ENCODE measurements at regions not wholly inside any gene's neighbourhood (a gene's known extent, or its start where the extent isn't known, plus 50 kb on each side); places are given as distances from the start of the nearest gene placed in this dataset.

GRCh38 chr7:130896051-130896881, 162.3 kb upstream of the KLF14 start:
- DNase-seq (ENCODE audit: low read depth) = no peak

DNA sequence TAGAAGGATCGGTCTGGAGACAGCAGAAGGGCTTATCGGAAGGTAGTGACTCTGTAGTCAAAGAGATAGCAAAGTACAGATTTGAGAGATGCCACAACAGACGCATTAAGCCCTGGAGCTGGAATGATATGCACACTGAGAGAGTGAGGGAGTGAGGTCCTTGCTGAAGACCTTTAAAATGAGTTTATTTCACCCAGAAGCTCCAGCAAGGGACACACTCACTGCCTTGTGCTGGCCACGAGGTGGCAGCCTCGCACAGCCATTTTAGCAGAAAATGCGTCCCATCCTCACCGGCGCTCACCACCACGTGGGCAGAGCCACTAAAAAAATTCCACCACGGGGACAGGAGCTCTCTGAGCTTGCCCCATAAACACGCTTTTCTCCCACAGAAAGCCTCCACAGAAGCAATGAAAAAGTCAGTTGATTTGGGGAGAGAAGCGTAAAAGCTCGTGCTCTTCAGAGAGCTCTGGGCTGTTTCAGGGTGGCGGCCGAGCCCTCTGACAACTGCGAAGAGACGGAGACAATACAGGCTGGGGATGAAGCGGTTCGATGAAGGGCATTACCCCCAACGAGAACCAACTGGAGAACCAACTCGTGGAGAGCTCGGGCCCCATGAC, 163.0 kb upstream of the KLF14 start:
- peak; percentile 78 for DNase-seq (ENCODE audit: low read depth)

DNA sequence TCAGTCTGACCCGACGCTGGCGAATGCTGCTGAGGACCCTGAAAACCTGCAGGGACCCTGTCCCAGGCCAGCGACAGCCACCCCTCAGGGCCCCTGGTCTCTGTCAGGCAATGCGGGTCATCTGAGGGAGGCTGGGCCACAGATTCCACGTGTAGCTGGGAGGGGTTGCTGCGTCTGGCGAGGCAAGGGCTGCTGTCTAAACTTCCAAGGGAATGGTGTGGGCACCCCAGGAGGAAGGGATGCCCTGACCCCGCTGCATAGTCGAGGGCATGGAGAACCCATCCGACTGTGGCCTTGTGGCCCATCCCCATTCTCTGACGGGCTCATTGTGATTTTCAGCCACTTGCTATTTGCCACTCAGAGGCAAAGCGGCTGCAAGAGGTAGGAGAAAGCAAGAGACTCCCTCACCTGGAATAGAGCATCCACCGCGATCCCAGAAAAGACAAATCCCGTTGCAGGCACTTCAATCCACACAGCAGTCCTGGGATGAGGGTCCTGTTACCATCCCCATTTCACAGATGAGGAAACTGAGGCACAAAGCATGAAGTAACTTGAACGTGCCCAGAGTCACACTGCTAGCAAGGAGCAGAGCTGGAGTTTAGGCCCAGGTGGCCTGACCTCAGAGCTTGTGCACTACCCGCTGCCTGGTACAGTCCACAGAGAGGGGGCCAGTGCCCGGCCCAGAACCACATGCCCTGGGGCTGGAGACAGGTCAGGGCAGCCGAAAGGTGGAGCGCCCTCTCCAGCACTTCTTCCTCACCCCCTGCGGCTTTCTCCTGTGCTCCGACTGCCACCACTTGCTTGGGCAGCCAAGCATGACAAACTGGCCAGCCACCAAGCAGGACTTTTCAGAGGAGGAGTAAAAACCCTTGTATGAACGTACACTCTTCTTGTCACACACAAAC, 163.8 kb upstream of the KLF14 start:
- DNase-seq (ENCODE audit: low read depth) = peak; percentile 72

DNA sequence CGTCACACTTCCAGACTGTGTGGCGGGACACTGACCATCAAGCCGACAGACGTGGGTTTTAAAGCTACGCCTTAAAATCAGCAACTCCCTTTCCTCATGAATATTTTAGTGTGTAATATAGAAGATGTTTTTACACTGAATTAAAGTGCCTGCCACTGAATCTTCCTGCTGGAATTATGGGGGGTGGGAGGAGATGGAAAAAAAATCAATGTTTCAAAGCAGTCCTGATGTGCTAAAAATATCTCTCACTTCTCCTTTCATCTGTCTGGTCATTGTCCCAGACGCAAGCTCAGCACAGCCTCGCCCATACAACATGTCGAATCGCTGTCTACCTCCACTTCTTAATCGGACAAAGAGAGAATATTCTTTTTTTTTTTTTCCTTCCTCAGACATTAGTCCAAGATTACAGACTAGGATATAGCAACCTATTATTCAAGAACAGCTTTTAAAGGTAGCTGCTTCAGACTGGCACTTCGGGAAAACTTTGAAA, 165.1 kb upstream of the KLF14 start:
- peak; percentile 7 for DNase-seq (ENCODE audit: low read depth)

DNA sequence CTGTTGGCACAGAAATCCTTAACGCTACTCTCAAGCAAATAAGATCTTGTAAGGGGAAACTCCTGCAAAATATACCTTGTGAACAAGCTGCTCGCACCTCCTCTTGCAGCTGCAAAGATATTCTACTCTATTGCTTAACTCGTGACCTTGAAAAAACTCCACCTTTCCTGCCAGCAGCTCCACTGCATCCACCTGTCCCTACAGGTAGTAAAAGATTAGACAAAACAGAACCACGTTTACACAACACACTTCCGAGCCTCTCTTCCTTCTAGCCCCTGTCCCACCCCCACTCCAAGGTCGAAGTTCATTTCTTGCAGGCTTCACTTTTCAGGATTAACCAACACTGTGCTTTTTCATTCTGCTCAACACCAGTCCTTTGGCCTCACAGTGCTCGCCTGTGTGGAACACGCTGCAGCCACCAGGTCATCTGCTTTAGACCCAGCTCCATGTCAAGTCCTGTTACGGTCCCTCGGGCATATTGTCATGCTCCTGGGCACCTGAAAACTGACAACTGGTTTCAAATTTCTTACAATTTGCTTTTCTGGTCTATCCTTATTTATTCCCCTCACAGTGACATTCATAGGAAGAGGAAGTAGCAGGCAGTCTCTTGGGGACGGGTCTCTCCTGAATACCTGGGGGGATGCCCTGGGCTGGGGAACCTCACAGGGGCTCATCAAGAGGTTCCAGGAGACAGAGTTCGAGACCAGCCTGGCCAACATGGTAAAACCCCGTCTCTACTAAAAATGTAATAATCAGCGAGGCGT, 165.8 kb upstream of the KLF14 start:
- DNase-seq (ENCODE audit: low read depth) = no peak

DNA sequence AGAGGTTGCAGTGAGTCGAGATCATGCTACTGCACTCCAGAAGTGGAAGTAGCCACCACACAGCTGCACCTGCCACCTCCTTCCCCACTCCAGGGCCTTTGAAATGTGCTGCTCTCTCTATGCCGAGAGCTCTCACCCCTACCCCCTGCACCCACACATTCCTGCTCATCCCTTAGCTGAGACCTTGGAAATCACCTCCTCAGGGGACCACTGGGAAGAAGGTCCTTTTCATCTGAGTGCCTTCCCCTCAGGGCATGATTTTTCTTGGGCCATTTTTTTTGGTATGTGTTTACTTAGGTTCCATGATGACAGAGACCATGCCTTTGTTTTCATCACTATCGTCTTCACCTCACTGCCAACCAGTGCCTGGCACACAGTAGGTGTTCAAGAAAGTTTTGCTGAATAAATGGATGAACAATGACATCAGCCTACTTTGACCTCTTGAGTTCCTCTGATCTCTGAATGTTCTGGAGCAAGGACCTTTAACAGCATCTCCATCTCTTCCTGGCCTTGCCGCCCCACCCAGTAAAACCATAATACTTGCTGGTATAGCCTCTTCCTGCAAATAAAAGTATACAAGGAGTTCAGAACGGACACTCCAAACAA, 166.6 kb upstream of the KLF14 start:
- DNase-seq (ENCODE audit: low read depth) = no peak

DNA sequence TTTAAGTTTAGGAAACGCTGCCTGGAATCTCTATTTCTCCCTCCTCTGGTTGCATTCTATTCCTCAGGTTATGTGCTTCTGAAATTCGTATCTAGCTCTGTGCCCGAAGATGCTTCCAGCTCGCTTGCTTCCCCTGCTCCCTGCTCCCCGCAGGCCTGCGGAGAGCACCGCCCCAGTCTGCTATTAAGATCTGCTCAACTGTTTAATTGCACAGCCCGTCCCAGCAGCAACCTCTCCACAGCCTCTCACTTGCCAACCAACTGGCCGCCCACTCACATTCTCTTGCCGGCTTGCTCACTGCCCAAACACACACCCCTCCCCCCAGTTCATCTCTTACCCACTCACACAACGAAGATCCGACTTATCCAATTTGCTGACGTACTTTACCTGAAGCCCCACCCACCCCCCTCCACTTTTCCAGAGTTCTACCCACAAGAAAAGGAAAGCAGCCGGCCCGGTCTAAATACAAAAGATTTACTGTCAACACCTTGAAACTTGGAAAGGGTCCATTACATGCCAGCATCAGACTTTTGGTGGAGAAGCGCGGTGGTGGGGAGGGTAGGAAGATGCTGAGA, 167.3 kb upstream of the KLF14 start:
- peak; percentile 83 for DNase-seq (ENCODE audit: low read depth)

DNA sequence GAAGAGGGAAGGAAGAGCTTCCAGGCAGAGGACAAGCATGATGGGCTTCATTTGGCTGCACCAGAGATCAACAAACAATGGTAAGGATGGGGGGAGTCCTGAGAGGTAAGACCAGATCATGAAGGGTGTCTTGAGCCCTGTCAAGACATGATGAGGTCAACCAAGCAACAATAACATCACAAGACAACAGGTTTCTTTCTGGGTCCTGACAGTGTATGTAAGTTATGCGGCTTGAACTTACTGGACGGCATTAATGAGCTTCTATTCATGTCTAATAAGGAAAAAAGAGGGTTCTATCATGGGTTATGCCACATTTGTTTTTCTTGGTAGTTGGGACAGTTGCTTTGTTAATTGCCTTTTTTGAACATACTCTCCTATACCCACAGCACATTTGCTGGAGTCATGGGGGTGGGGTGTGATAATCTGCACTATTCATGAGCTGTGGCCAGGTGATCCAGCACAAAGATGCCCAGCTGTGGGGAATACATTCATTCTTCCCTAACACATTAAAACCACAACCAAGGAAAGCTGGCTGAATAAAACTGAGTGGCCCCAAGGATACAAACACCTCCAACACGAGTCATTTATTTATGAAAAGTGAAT, 168.8 kb upstream of the KLF14 start:
- peak; percentile 53 for DNase-seq (ENCODE audit: low read depth)

- peak; percentile 94 for DNase-seq (ENCODE audit: low read depth)
These were observed 169.5 kb upstream of the KLF14 start for GRCh38 chr7:130903358-130903974.

- DNase-seq (ENCODE audit: low read depth) = peak; percentile 99
These were observed 170.2 kb upstream of the KLF14 start for GRCh38 chr7:130904031-130904757.

GRCh38 chr7:130904792-130905191, 170.8 kb upstream of the KLF14 start:
- DNase-seq (ENCODE audit: low read depth) = peak; percentile 68

GRCh38 chr7:130906575-130906974, 172.6 kb upstream of the KLF14 start:
- peak; percentile 25 for DNase-seq (ENCODE audit: low read depth)

DNA sequence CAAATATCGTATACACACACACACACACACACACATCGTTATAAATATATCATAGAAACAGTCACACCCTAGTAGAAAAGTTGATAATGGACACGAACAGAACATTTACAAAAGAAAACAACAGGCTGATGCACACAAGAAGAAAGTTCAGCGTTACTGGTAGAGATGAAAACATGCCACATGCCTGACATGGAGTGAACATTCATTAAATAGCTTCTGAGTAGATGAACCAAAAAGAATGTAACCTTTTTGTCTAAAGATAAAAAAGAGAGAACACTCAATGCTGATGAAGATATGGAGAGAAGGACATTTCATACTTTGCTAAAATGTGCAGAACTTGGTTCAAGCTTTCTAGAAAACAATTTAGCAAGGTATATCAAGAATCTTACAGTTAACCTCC, 173.4 kb upstream of the KLF14 start:
- no peak for DNase-seq (ENCODE audit: low read depth)

DNA sequence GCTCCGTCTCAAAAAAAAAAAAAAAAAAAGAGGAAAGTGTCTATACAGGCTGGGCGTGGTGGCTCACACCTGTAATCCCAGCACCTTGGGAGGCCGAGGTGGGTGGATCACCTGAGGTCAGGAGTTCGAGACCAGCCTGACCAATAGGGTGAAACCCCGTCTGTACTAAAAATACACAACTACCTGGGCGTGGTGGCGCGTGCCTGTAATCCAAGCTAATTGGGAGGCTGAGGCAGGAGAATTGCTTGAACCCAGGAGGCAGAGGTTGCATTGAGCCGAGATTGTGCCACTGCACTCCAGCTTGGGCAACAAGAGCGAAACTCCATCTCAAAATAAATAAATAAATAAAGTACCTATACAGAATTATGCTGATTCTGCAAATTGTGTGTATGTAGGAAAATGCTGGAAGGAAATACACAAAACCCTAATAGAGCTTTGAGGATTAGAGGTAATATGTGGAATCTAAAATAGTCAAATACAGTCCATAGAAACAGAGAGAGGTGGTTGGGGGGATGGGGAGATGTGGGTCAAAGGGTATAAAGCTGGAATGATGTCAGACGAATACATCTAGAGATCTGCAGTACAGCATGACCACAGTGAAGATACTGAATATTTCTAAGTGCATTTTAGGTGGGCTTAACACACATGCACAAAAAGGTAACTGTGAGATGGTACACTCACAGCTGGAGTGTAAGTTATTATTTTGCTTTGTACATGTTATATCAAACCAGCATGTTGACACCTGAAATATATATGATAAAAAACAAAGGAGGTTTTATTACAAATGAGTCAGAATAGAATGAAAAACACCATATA, 174.5 kb upstream of the KLF14 start:
- DNase-seq (ENCODE audit: low read depth) = no peak

GRCh38 chr7:130909161-130909836, 175.3 kb upstream of the KLF14 start:
- peak; percentile 35 for DNase-seq (ENCODE audit: low read depth)

- DNase-seq (ENCODE audit: low read depth) = peak; percentile 68
These were observed 176.1 kb upstream of the KLF14 start for GRCh38 chr7:130909881-130910672.

All from M059J (cell line).